BE2C (cell line): ENCODE measurements at regions not wholly inside any gene's neighbourhood (a gene's known extent, or its start where the extent isn't known, plus 50 kb on each side); places are given as distances from the start of the nearest gene placed in this dataset.
A peak's percentile ranks its signal among the peaks of the same experiment; 100 is the strongest.
"Not testable (repeated sequence)": the region's sequence is repeated elsewhere in the genome, so short reads cannot be mapped to it uniquely, and the experiment has no call there.

Source experiments
- DNase-seq: peaks from one replicate; pipeline ENCODE4 v3.0.0-alpha.2; 2020
- H3K27me3 ChIP-seq: fragments of 250-450 bp; sonication (Bioruptor Pico); 2 replicates; pipeline ENCODE4 v1.5.1; 2020; ENCODE audit warnings: mild to moderate bottlenecking
- H3K36me3 ChIP-seq: fragments of 250-450 bp; sonication (Bioruptor Pico); 2 replicates; pipeline ENCODE4 v1.5.1; 2020; ENCODE audit warnings: mild to moderate bottlenecking
- H3K4me1 ChIP-seq: fragments of 250-450 bp; sonication (Bioruptor Pico); 2 replicates; pipeline ENCODE4 v1.5.1; 2020
- H3K4me3 ChIP-seq: 2 replicates; pipeline ENCODE4 v1.5.1; 2011; ENCODE audit warnings: low read depth, low read length
- H3K9me3 ChIP-seq: fragments of 250-450 bp; sonication (Bioruptor Pico); 2 replicates; pipeline ENCODE4 v1.5.1; 2020
- TF ChIP-seq, protein P1 (sequence below): IDR thresholded peaks from 2 replicates; pipeline ENCODE4 v1.5.1; 2012; ENCODE audit warnings: mild to moderate bottlenecking, low read depth, low read length

GRCh38 chr5:40431734-40432133 lies 248.0 kb upstream of the PTGER4 start:
- Histone ChIP-seq H3K9me3 (no peaks in the 10 kb centered on the region), H3K4me1 (no peaks in the 10 kb centered on the region), H3K4me3 (no peak overlapping the region), H3K36me3 (no peaks in the 10 kb centered on the region), H3K27me3 (no peaks in the 10 kb centered on the region)
- no peak for DNase-seq
- TF ChIP-seq, protein P1, sequence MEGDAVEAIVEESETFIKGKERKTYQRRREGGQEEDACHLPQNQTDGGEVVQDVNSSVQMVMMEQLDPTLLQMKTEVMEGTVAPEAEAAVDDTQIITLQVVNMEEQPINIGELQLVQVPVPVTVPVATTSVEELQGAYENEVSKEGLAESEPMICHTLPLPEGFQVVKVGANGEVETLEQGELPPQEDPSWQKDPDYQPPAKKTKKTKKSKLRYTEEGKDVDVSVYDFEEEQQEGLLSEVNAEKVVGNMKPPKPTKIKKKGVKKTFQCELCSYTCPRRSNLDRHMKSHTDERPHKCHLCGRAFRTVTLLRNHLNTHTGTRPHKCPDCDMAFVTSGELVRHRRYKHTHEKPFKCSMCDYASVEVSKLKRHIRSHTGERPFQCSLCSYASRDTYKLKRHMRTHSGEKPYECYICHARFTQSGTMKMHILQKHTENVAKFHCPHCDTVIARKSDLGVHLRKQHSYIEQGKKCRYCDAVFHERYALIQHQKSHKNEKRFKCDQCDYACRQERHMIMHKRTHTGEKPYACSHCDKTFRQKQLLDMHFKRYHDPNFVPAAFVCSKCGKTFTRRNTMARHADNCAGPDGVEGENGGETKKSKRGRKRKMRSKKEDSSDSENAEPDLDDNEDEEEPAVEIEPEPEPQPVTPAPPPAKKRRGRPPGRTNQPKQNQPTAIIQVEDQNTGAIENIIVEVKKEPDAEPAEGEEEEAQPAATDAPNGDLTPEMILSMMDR = no peak

GRCh38 chr5:40430101-40430710 lies 249.5 kb upstream of the PTGER4 start:
- no peaks in the 10 kb centered on the region for H3K4me1 ChIP-seq
- TF ChIP-seq, protein P1 = no peak

GRCh38 chr5:40429258-40430100 lies 250.2 kb upstream of the PTGER4 start:
- H3K27me3 ChIP-seq = no peaks in the 10 kb centered on the region
- no peaks in the 10 kb centered on the region for H3K9me3 ChIP-seq
- TF ChIP-seq, protein P1 = no peak
- DNase-seq = peak; percentile 29
- H3K4me3 ChIP-seq = no peak overlapping the region
- H3K36me3 ChIP-seq = no peaks in the 10 kb centered on the region
- H3K4me1 ChIP-seq = no peaks in the 10 kb centered on the region

More at GRCh38 chr5:40430101-40430710, 249.5 kb upstream of the PTGER4 start:
- Histone ChIP-seq H3K36me3 (no peaks in the 10 kb centered on the region), H3K4me3 (no peak overlapping the region), H3K27me3 (no peaks in the 10 kb centered on the region), H3K9me3 (no peaks in the 10 kb centered on the region)
- peak; percentile 14 for DNase-seq

GRCh38 chr5:40428815-40429214 lies 250.9 kb upstream of the PTGER4 start:
- Histone ChIP-seq H3K9me3 (no peaks in the 10 kb centered on the region), H3K4me1 (no peaks in the 10 kb centered on the region), H3K27me3 (no peaks in the 10 kb centered on the region), H3K4me3 (no peak overlapping the region), H3K36me3 (no peaks in the 10 kb centered on the region)
- no peak for DNase-seq
- TF ChIP-seq, protein P1 = no peak

DNA sequence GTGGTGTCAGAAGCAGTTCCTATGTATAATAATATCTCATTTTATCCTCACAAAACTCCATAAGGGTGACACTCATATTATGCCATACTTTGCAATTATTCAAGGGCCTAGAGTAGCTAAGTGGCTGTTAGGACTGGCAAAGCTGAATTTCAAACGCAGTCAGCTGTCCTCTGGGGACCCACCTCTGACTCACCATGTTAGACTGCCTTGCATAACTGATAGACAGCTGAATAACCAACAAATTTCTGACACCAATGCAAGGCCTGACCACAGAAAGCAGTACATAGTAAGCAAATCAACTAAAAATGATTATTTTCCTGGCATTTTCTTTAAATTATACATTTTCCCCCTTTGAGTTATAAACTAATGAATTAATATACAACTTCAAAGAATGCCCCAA lies 251.6 kb upstream of the PTGER4 start:
- peak; percentile 12 for DNase-seq
- H3K36me3 ChIP-seq = no peaks in the 10 kb centered on the region
- no peaks in the 10 kb centered on the region for H3K9me3 ChIP-seq

GRCh38 chr5:40417046-40417810 lies 262.5 kb upstream of the PTGER4 start:
- not testable (repeated sequence) for H3K9me3 ChIP-seq, DNase-seq, H3K4me1 ChIP-seq, H3K4me3 ChIP-seq, H3K27me3 ChIP-seq, H3K36me3 ChIP-seq

More for the DNA sequence above, 251.6 kb upstream of the PTGER4 start:
- TF ChIP-seq, protein P1 = no peak
- Histone ChIP-seq H3K27me3 (no peaks in the 10 kb centered on the region), H3K4me3 (no peak overlapping the region), H3K4me1 (no peaks in the 10 kb centered on the region)
